CD4-positive, alpha-beta memory T cell (primary cell): ENCODE measurements at regions not wholly inside any gene's neighbourhood (a gene's known extent, or its start where the extent isn't known, plus 50 kb on each side); places are given as distances from the start of the nearest gene placed in this dataset.

Source experiments
- CTCF ChIA-PET: fragments of 350-600 bp; sonication (Branson Sonifier 250); formaldehyde crosslinking; loops from one replicate; lab custom pipeline; 2021; ENCODE audit warnings: inconsistent platforms; ENCODE audit not compliant: partially characterized antibody; lab: Charles Lee
- POLR2A ChIA-PET: fragments of 350-600 bp; sonication (Branson Sonifier 250); formaldehyde crosslinking; loops from one replicate; lab custom pipeline; 2021; ENCODE audit not compliant: partially characterized antibody; lab: Charles Lee
- DNase-seq, 5 donors: peaks; one replicate each; pipeline versions ENCODE4 v3.0.0 to v3.0.0-alpha.2; 2020 to 2022; ENCODE audit warnings: mixed read lengths in 1 of 5
- H3K27ac ChIP-seq: one replicate; pipeline ENCODE4 v1.7.0; 2013; ENCODE audit warnings: low read depth, low read length
- H3K27me3 ChIP-seq: 2 replicates; pipeline ENCODE4 v1.7.0; 2013; ENCODE audit warnings: mild to moderate bottlenecking, low read length, moderate library complexity; ENCODE audit not compliant: insufficient read depth
- H3K36me3 ChIP-seq: 2 replicates; pipeline ENCODE4 v1.7.0; 2013; ENCODE audit warnings: mild to moderate bottlenecking, low read length, moderate library complexity; ENCODE audit not compliant: insufficient read depth
- H3K4me1 ChIP-seq: 2 replicates; pipeline ENCODE4 v1.7.0; 2013; ENCODE audit warnings: mild to moderate bottlenecking, low read length, moderate library complexity; ENCODE audit not compliant: insufficient read depth
- H3K4me3 ChIP-seq, 2 donors: one replicate each; pipeline ENCODE4 v1.7.0; 2013; ENCODE audit warnings: low read length in 2 of 2, mild to moderate bottlenecking in 1 of 2
- H3K9me3 ChIP-seq, 2 donors: one replicate each; pipeline ENCODE4 v1.7.0; 2013; ENCODE audit warnings: low read length in 2 of 2, control low read depth in 1 of 2; ENCODE audit not compliant: control insufficient read depth in 1 of 2
- H3K27ac Mint-ChIP-seq, 7 donors: one replicate each; pipeline ENCODE4 v1.8.0; 2020 to 2021; ENCODE audit warnings: mixed read lengths in 7 of 7, mild to moderate bottlenecking in 6 of 7, inconsistent platforms in 3 of 7, moderate library complexity in 3 of 7
- H3K27me3 Mint-ChIP-seq, 2 donors: one replicate each; pipeline ENCODE4 v1.8.0; 2020 to 2021; ENCODE audit warnings: mixed read lengths in 2 of 2
- H3K36me3 Mint-ChIP-seq, 2 donors: one replicate each; pipeline ENCODE4 v1.8.0; 2020 to 2021; ENCODE audit warnings: mixed read lengths in 2 of 2, inconsistent platforms in 1 of 2, mild to moderate bottlenecking in 1 of 2
- H3K4me1 Mint-ChIP-seq, 4 donors: one replicate each; pipeline ENCODE4 v1.8.0; 2020 to 2021; ENCODE audit warnings: mixed read lengths in 4 of 4, mild to moderate bottlenecking in 1 of 4
- H3K4me3 Mint-ChIP-seq, 8 donors: one replicate each; pipeline ENCODE4 v1.8.0; 2020 to 2021; ENCODE audit warnings: mixed read lengths in 8 of 8, mild to moderate bottlenecking in 7 of 8, moderate library complexity in 6 of 8, inconsistent platforms in 3 of 8
- H3K9me3 Mint-ChIP-seq, 8 donors: one replicate each; pipeline ENCODE4 v1.8.0; 2020 to 2021; ENCODE audit warnings: mixed read lengths in 8 of 8, mild to moderate bottlenecking in 5 of 8, inconsistent platforms in 3 of 8, moderate library complexity in 1 of 8
- intact Hi-C: fragments of 100-400 bp; cut with micrococcal nuclease; formaldehyde crosslinking; loops from one replicate; pipeline ENCODE4 v1.15.1; 2023

GRCh38 chr14:32020882-32021281 lies 56.2 kb upstream of the ARHGAP5 start:
- Histone ChIP-seq H3K27ac (no peak overlapping the region), H3K36me3 (no peaks in the 10 kb centered on the region), H3K27me3 (no peaks in the 10 kb centered on the region), H3K9me3 (no peaks in the 10 kb centered on the region), H3K4me1 (no peaks in the 10 kb centered on the region), H3K4me3 (no peak overlapping the region)
- intact Hi-C loops, result no loop called here
- DNase-seq, result no peak
- no peaks in the 10 kb centered on the region for H3K9me3 Mint-ChIP-seq
- H3K4me1 Mint-ChIP-seq, result no peaks in the 10 kb centered on the region
- no peaks in the 10 kb centered on the region for H3K36me3 Mint-ChIP-seq
- H3K4me3 Mint-ChIP-seq, result no peak overlapping the region
- no peak overlapping the region for H3K27ac Mint-ChIP-seq
- CTCF ChIA-PET, result interaction anchor here (1.5 kb wide), 1 partner anchor 15 kb away, joined by 3 read pairs; no protein-coding TSS in a partner anchor
- POLR2A ChIA-PET, result no interaction called here
- H3K27me3 Mint-ChIP-seq, result no peaks in the 10 kb centered on the region

GRCh38 chr14:32021341-32021740 lies 55.8 kb upstream of the ARHGAP5 start:
- peaks cover 0 to under 1% of the 10 kb centered on the region in 2 donors for H3K27me3 Mint-ChIP-seq
- Histone ChIP-seq H3K4me1 (no peaks in the 10 kb centered on the region), H3K27ac (no peak overlapping the region), H3K4me3 (no peak overlapping the region), H3K27me3 (no peaks in the 10 kb centered on the region), H3K9me3 (no peaks in the 10 kb centered on the region), H3K36me3 (no peaks in the 10 kb centered on the region)
- intact Hi-C loops, result no loop called here
- no peaks in the 10 kb centered on the region for H3K4me1 Mint-ChIP-seq
- no peak overlapping the region for H3K27ac Mint-ChIP-seq
- no peaks in the 10 kb centered on the region for H3K9me3 Mint-ChIP-seq
- no peaks in the 10 kb centered on the region for H3K36me3 Mint-ChIP-seq
- no peak overlapping the region for H3K4me3 Mint-ChIP-seq
- no peak for DNase-seq
- POLR2A ChIA-PET, result no interaction called here
- CTCF ChIA-PET, result no interaction called here

GRCh38 chr14:32022525-32022924 lies 54.6 kb upstream of the ARHGAP5 start:
- no peaks in the 10 kb centered on the region for H3K36me3 Mint-ChIP-seq
- Histone ChIP-seq H3K9me3 (no peaks in the 10 kb centered on the region), H3K36me3 (no peaks in the 10 kb centered on the region), H3K4me1 (no peaks in the 10 kb centered on the region), H3K27me3 (no peaks in the 10 kb centered on the region), H3K27ac (no peak overlapping the region), H3K4me3 (no peak overlapping the region)
- H3K9me3 Mint-ChIP-seq, result no peaks in the 10 kb centered on the region
- H3K27ac Mint-ChIP-seq, result no peak overlapping the region
- intact Hi-C loops, result no loop called here
- H3K27me3 Mint-ChIP-seq, result peaks cover 0 to 7% of the 10 kb centered on the region in 2 donors
- H3K4me3 Mint-ChIP-seq, result no peak overlapping the region
- DNase-seq, result no peak
- CTCF ChIA-PET, result interaction anchor here (0.9 kb wide), 1 partner anchor 24 kb away, joined by 3 read pairs; no protein-coding TSS in a partner anchor
- no peaks in the 10 kb centered on the region for H3K4me1 Mint-ChIP-seq
- POLR2A ChIA-PET, result no interaction called here

- Histone ChIP-seq H3K27me3 (no peaks in the 10 kb centered on the region), H3K27ac (no peak overlapping the region), H3K4me1 (no peaks in the 10 kb centered on the region), H3K4me3 (no peak overlapping the region), H3K9me3 (no peaks in the 10 kb centered on the region), H3K36me3 (no peaks in the 10 kb centered on the region)
- intact Hi-C loops, result no loop called here
- POLR2A ChIA-PET, result no interaction called here
- DNase-seq, result no peak
- Mint-ChIP-seq H3K4me1 (no peaks in the 10 kb centered on the region), H3K9me3 (no peaks in the 10 kb centered on the region), H3K4me3 (no peak overlapping the region), H3K36me3 (no peaks in the 10 kb centered on the region), H3K27me3 (peaks cover 0 to 7% of the 10 kb centered on the region in 2 donors), H3K27ac (no peak overlapping the region)
- CTCF ChIA-PET, result interaction anchor here (0.9 kb wide), 1 partner anchor 24 kb away, joined by 3 read pairs; no protein-coding TSS in a partner anchor
These were observed 54.1 kb upstream of the ARHGAP5 start for GRCh38 chr14:32022938-32023466.

GRCh38 chr14:32023540-32023939 lies 53.6 kb upstream of the ARHGAP5 start:
- intact Hi-C loops, result no loop called here
- CTCF ChIA-PET, result interaction anchor here (0.9 kb wide), 1 partner anchor 25 kb away, joined by 3 read pairs; no protein-coding TSS in a partner anchor

GRCh38 chr14:32027255-32027939 lies 49.7 kb upstream of the ARHGAP5 start:
- H3K27ac Mint-ChIP-seq, result no peak overlapping the region
- peaks cover 0 to 7% of the 10 kb centered on the region in 2 donors for H3K27me3 Mint-ChIP-seq
- no peaks in the 10 kb centered on the region for H3K4me1 Mint-ChIP-seq
- no peak overlapping the region for H3K4me3 Mint-ChIP-seq
- no peaks in the 10 kb centered on the region for H3K9me3 Mint-ChIP-seq
- no peak for DNase-seq
- ChIA-PET POLR2A (no interaction called here), CTCF (no interaction called here)
- H3K27ac ChIP-seq, result no peak overlapping the region
- H3K36me3 Mint-ChIP-seq, result no peaks in the 10 kb centered on the region
- intact Hi-C loops, result no loop called here
- H3K4me1 ChIP-seq, result no peaks in the 10 kb centered on the region
- no peaks in the 10 kb centered on the region for H3K36me3 ChIP-seq
- no peaks in the 10 kb centered on the region for H3K27me3 ChIP-seq
- H3K9me3 ChIP-seq, result no peaks in the 10 kb centered on the region
- no peak overlapping the region for H3K4me3 ChIP-seq

More at GRCh38 chr14:32023540-32023939, 53.6 kb upstream of the ARHGAP5 start:
- Histone ChIP-seq H3K36me3 (no peaks in the 10 kb centered on the region), H3K4me1 (no peaks in the 10 kb centered on the region), H3K27ac (no peak overlapping the region), H3K4me3 (no peak overlapping the region), H3K9me3 (no peaks in the 10 kb centered on the region), H3K27me3 (no peaks in the 10 kb centered on the region)
- Mint-ChIP-seq H3K9me3 (no peaks in the 10 kb centered on the region), H3K4me3 (no peak overlapping the region), H3K27ac (no peak overlapping the region), H3K4me1 (no peaks in the 10 kb centered on the region), H3K36me3 (no peaks in the 10 kb centered on the region), H3K27me3 (peaks cover 0 to 7% of the 10 kb centered on the region in 2 donors)
- no peak for DNase-seq
- POLR2A ChIA-PET, result no interaction called here
